Liver (tissue), 3 donors: ENCODE measurements at regions not wholly inside any gene's neighbourhood (a gene's known extent, or its start where the extent isn't known, plus 50 kb on each side); places are given as distances from the start of the nearest gene placed in this dataset.
"Not testable (repeated sequence)": the region's sequence is repeated elsewhere in the genome, so short reads cannot be mapped to it uniquely, and the experiment has no call there.

Source experiments
- CTCF ChIP-seq: fragments of 150-350 bp; IDR thresholded peaks from 2 replicates; pipeline ENCODE4 v1.5.1; 2017; ENCODE audit warnings: improper control_type of control experiment, low read depth, low read length; ENCODE audit not compliant: missing input control
- EGR1 ChIP-seq, 2 donors: IDR thresholded peaks; 2 replicates each; pipeline ENCODE4 v1.6.1; 2016 to 2018; ENCODE audit warnings: antibody characterized with exemption in 2 of 2, low read depth in 2 of 2
- FOXA1 ChIP-seq: IDR thresholded peaks from 2 replicates; pipeline ENCODE4 v1.6.1; 2016; ENCODE audit warnings: antibody characterized with exemption
- GABPA ChIP-seq, 2 donors: IDR thresholded peaks in 1 of 2; conservative IDR thresholded peaks in 1 of 2; 2 replicates each; pipeline ENCODE4 v1.6.1; 2016; ENCODE audit warnings: antibody characterized with exemption in 2 of 2, mild to moderate bottlenecking in 1 of 2, moderate library complexity in 1 of 2
- RAD21 ChIP-seq, 2 donors: IDR thresholded peaks; 2 replicates each; pipeline ENCODE4 v1.6.1; 2016; ENCODE audit warnings: antibody characterized with exemption in 2 of 2, mild to moderate bottlenecking in 2 of 2
- TAF1 ChIP-seq: conservative IDR thresholded peaks from 2 replicates; pipeline ENCODE4 v1.6.1; 2016; ENCODE audit warnings: antibody characterized with exemption, mild to moderate bottlenecking
- TF ChIP-seq, protein P1 (sequence below): IDR thresholded peaks from 2 replicates; pipeline ENCODE4 v1.6.1; 2016; ENCODE audit warnings: antibody characterized with exemption
- TF ChIP-seq, protein P2 (sequence below): IDR thresholded peaks from 2 replicates; pipeline ENCODE4 v1.6.1; 2016; ENCODE audit warnings: antibody characterized with exemption
- donor health status: healthy.
- donor health status: healthy.

DNA sequence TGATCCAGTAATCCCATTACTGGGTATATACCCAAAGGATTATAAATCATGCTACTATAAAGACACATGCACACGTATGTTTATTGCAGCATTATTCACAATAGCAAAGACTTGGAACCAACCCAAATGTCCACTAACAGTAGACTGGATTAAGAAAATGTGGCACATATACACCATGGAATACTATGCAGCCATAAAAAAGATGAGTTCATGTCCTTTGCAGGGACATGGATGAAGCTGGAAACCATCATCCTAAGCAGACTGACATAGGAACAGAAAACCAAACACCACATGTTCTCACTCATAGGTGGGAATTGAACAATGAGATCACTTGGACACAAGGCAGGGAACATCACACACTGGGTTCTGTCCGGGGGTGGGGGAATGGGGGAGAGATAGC, 277.1 kb downstream of the COG6 start:
- TF ChIP-seq CTCF; GABPA (IDR thresholded peaks at IDR 0.05 in 1 of 2, conservative IDR thresholded peaks at IDR 0.05 in 1 of 2); RAD21 (IDR thresholded peaks at IDR 0.05); TAF1; EGR1 (IDR thresholded peaks at IDR 0.05; ENCODE audit: low read depth in 2 of 2); FOXA1: not testable (repeated sequence)
- TF ChIP-seq, protein P1, sequence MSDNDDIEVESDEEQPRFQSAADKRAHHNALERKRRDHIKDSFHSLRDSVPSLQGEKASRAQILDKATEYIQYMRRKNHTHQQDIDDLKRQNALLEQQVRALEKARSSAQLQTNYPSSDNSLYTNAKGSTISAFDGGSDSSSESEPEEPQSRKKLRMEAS: not testable (repeated sequence)
- TF ChIP-seq, protein P2, sequence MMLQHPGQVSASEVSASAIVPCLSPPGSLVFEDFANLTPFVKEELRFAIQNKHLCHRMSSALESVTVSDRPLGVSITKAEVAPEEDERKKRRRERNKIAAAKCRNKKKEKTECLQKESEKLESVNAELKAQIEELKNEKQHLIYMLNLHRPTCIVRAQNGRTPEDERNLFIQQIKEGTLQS: not testable (repeated sequence)
